ENCODE measurements at regions not wholly inside any gene's neighbourhood (a gene's known extent, or its start where the extent isn't known, plus 50 kb on each side); places are given as distances from the start of the nearest gene placed in this dataset.

GRCh38 chr9:87109851-87110250, 162.5 kb upstream of the GAS1 start:
- H3K4me1 ChIP-seq (ENCODE audit: control insufficient read depth, insufficient read depth, low read length), result no peaks in the 10 kb centered on the region
- H3K4me3 ChIP-seq (ENCODE audit: insufficient read depth, low read depth, low read length), result no peak overlapping the region
- no peak overlapping the region for H3K27ac ChIP-seq (ENCODE audit: insufficient read depth, low read depth, low read length, poor library complexity, severe bottlenecking)
- H3K36me3 ChIP-seq (ENCODE audit: control insufficient read depth, insufficient read depth, low read length), result no peaks in the 10 kb centered on the region
- H3K9me3 ChIP-seq (ENCODE audit: control insufficient read depth, low read length), result no peaks in the 10 kb centered on the region
- H3K27me3 ChIP-seq (ENCODE audit: control insufficient read depth, insufficient read depth, low read length, poor library complexity, severe bottlenecking), result no peaks in the 10 kb centered on the region

DNA sequence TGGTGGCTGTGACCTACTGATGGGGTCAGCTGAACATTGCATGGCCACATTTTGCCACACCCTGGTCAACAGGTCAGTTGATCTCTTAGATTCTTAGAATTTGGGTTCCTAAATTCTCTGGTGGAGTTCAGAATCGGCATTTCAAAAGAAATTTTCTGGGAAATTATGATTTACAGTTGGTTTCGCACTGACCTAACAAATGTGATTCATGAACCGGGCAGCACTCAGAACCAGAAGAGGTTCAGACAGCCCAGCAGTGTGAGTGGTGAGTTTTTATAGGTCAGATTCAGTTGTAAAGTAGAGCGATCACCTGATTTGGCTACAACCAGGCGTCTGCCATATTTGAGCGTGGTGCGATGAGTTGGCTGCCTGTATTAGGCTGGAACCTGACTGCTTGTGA, 163.7 kb upstream of the GAS1 start:
- no peaks in the 10 kb centered on the region for H3K27me3 ChIP-seq (ENCODE audit: control insufficient read depth, insufficient read depth, low read length, poor library complexity, severe bottlenecking)
- no peaks in the 10 kb centered on the region for H3K36me3 ChIP-seq (ENCODE audit: control insufficient read depth, insufficient read depth, low read length)
- no peak overlapping the region for H3K4me3 ChIP-seq (ENCODE audit: insufficient read depth, low read depth, low read length)
- no peak overlapping the region for H3K27ac ChIP-seq (ENCODE audit: insufficient read depth, low read depth, low read length, poor library complexity, severe bottlenecking)
- 94 to 95% methylated on average over 7 of the region's 7 CpGs for WGBS, 2 experiments
- H3K4me1 ChIP-seq (ENCODE audit: control insufficient read depth, insufficient read depth, low read length), result no peaks in the 10 kb centered on the region
- no peaks in the 10 kb centered on the region for H3K9me3 ChIP-seq (ENCODE audit: control insufficient read depth, low read length)

- 92 to 97% methylated on average over 3 to 5 of the region's 5 CpGs for WGBS, 2 experiments
- Histone ChIP-seq H3K27ac (ENCODE audit: insufficient read depth, low read depth, low read length, poor library complexity, severe bottlenecking) (no peak overlapping the region), H3K9me3 (ENCODE audit: control insufficient read depth, low read length) (no peaks in the 10 kb centered on the region), H3K27me3 (ENCODE audit: control insufficient read depth, insufficient read depth, low read length, poor library complexity, severe bottlenecking) (no peaks in the 10 kb centered on the region), H3K4me1 (ENCODE audit: control insufficient read depth, insufficient read depth, low read length) (no peaks in the 10 kb centered on the region), H3K4me3 (ENCODE audit: insufficient read depth, low read depth, low read length) (no peak overlapping the region), H3K36me3 (ENCODE audit: control insufficient read depth, insufficient read depth, low read length) (no peaks in the 10 kb centered on the region)
Measured at GRCh38 chr9:87112656-87113055, 165.3 kb upstream of the GAS1 start.

GRCh38 chr9:87113874-87114273, 166.6 kb upstream of the GAS1 start:
- Histone ChIP-seq H3K4me1 (ENCODE audit: control insufficient read depth, insufficient read depth, low read length) (no peaks in the 10 kb centered on the region), H3K36me3 (ENCODE audit: control insufficient read depth, insufficient read depth, low read length) (no peaks in the 10 kb centered on the region), H3K27ac (ENCODE audit: insufficient read depth, low read depth, low read length, poor library complexity, severe bottlenecking) (no peak overlapping the region), H3K9me3 (ENCODE audit: control insufficient read depth, low read length) (no peaks in the 10 kb centered on the region), H3K4me3 (ENCODE audit: insufficient read depth, low read depth, low read length) (no peak overlapping the region), H3K27me3 (ENCODE audit: control insufficient read depth, insufficient read depth, low read length, poor library complexity, severe bottlenecking) (no peaks in the 10 kb centered on the region)
- WGBS, 2 experiments, result 94 to 96% methylated on average over 1 to 2 of the region's 2 CpGs

GRCh38 chr9:87115785-87116184, 168.5 kb upstream of the GAS1 start:
- Histone ChIP-seq H3K9me3 (ENCODE audit: control insufficient read depth, low read length) (no peaks in the 10 kb centered on the region), H3K4me3 (ENCODE audit: insufficient read depth, low read depth, low read length) (no peak overlapping the region), H3K27ac (ENCODE audit: insufficient read depth, low read depth, low read length, poor library complexity, severe bottlenecking) (no peak overlapping the region), H3K4me1 (ENCODE audit: control insufficient read depth, insufficient read depth, low read length) (no peaks in the 10 kb centered on the region), H3K36me3 (ENCODE audit: control insufficient read depth, insufficient read depth, low read length) (no peaks in the 10 kb centered on the region), H3K27me3 (ENCODE audit: control insufficient read depth, insufficient read depth, low read length, poor library complexity, severe bottlenecking) (no peaks in the 10 kb centered on the region)
- WGBS, 2 experiments, result 88 to 94% methylated on average over 1 of the region's 1 CpG

DNA sequence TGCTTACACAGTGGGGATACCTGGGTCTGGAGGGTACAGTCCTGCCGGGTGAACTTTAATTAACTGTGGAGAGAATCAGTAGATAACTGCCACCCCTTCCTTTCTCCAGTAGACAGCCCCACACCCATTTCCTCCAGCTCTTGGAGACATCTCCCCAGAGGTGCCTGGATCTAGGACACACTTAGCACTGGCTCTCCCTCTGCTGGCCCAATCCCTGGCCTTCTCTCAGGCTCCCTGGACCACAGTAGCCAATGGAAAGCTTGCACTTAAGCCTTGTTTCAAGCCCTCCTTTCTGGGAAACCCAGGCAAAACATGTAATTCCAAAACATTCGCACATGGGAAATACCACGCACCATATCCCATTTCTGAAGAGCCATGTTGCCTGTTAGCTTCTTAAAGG, 169.2 kb upstream of the GAS1 start:
- no peaks in the 10 kb centered on the region for H3K27me3 ChIP-seq (ENCODE audit: control insufficient read depth, insufficient read depth, low read length, poor library complexity, severe bottlenecking)
- no peaks in the 10 kb centered on the region for H3K4me1 ChIP-seq (ENCODE audit: control insufficient read depth, insufficient read depth, low read length)
- no peak overlapping the region for H3K4me3 ChIP-seq (ENCODE audit: insufficient read depth, low read depth, low read length)
- no peaks in the 10 kb centered on the region for H3K9me3 ChIP-seq (ENCODE audit: control insufficient read depth, low read length)
- WGBS, 2 experiments, result 62 to 94% methylated on average over 2 to 3 of the region's 3 CpGs
- H3K27ac ChIP-seq (ENCODE audit: insufficient read depth, low read depth, low read length, poor library complexity, severe bottlenecking), result no peak overlapping the region
- H3K36me3 ChIP-seq (ENCODE audit: control insufficient read depth, insufficient read depth, low read length), result no peaks in the 10 kb centered on the region

- Histone ChIP-seq H3K27ac (ENCODE audit: insufficient read depth, low read depth, low read length, poor library complexity, severe bottlenecking) (no peak overlapping the region), H3K4me1 (ENCODE audit: control insufficient read depth, insufficient read depth, low read length) (no peaks in the 10 kb centered on the region), H3K4me3 (ENCODE audit: insufficient read depth, low read depth, low read length) (no peak overlapping the region), H3K36me3 (ENCODE audit: control insufficient read depth, insufficient read depth, low read length) (no peaks in the 10 kb centered on the region), H3K9me3 (ENCODE audit: control insufficient read depth, low read length) (no peaks in the 10 kb centered on the region), H3K27me3 (ENCODE audit: control insufficient read depth, insufficient read depth, low read length, poor library complexity, severe bottlenecking) (no peaks in the 10 kb centered on the region)
- WGBS, 2 experiments, result 86 to 91% methylated on average over 1 of the region's 1 CpG
Measured at GRCh38 chr9:87118594-87118993, 171.3 kb upstream of the GAS1 start.

DNA sequence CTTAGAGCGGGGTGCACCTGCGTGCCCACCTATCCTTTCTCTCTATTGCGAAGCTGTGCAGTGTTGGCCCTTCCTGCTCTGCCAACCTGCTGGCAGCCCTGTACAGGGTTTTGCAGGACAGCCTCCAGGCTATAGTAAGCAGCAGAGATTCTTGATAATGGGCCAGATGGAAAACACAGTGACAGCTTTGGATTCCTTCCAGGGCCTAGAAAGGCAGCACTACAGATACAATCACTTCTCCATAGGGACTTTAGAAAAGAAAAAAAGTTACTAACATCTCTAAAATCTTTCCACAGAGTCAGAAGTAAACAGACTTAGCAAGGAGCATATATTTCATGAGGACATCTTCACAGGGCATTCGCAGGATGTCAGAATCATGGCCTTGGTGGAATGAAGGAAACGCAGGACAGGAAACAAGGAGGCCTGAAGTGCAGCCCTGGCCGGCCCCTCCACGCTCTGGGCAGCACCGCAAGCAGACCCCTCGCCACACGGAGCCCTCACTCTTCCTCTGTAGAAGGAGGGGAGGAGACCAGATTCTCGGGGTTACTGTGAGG, 172.1 kb upstream of the GAS1 start:
- no peaks in the 10 kb centered on the region for H3K36me3 ChIP-seq (ENCODE audit: control insufficient read depth, insufficient read depth, low read length)
- 93 to 95% methylated on average over 11 of the region's 11 CpGs for WGBS, 2 experiments
- no peaks in the 10 kb centered on the region for H3K27me3 ChIP-seq (ENCODE audit: control insufficient read depth, insufficient read depth, low read length, poor library complexity, severe bottlenecking)
- no peak overlapping the region for H3K4me3 ChIP-seq (ENCODE audit: insufficient read depth, low read depth, low read length)
- H3K27ac ChIP-seq (ENCODE audit: insufficient read depth, low read depth, low read length, poor library complexity, severe bottlenecking), result no peak overlapping the region
- H3K4me1 ChIP-seq (ENCODE audit: control insufficient read depth, insufficient read depth, low read length), result no peaks in the 10 kb centered on the region
- no peaks in the 10 kb centered on the region for H3K9me3 ChIP-seq (ENCODE audit: control insufficient read depth, low read length)

DNA sequence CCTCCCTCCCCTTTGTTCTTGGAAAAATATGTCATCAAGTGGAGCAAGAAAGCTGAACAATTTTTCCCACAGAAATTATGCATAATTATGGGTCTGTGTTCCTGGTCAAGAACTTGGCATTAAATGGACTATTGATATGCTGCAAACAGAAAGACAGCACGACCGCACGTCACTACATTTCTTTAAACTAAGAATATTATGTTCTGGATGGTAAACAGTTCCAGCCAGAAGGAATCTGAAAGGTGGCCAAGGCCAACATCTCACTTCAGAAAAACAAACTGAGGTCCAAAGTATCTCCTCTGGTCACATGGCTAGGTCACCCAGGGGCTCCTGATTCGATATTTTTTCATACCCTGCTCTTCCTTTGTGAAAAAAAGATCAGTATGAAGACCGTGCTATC, 173.3 kb upstream of the GAS1 start:
- Histone ChIP-seq H3K36me3 (ENCODE audit: control insufficient read depth, insufficient read depth, low read length) (no peaks in the 10 kb centered on the region), H3K27me3 (ENCODE audit: control insufficient read depth, insufficient read depth, low read length, poor library complexity, severe bottlenecking) (no peaks in the 10 kb centered on the region), H3K4me1 (ENCODE audit: control insufficient read depth, insufficient read depth, low read length) (no peaks in the 10 kb centered on the region), H3K4me3 (ENCODE audit: insufficient read depth, low read depth, low read length) (no peak overlapping the region), H3K27ac (ENCODE audit: insufficient read depth, low read depth, low read length, poor library complexity, severe bottlenecking) (no peak overlapping the region), H3K9me3 (ENCODE audit: control insufficient read depth, low read length) (no peaks in the 10 kb centered on the region)
- 93 to 95% methylated on average over 2 to 5 of the region's 5 CpGs for WGBS, 2 experiments

GRCh38 chr9:87122947-87123685, 175.8 kb upstream of the GAS1 start:
- Histone ChIP-seq H3K27me3 (ENCODE audit: control insufficient read depth, insufficient read depth, low read length, poor library complexity, severe bottlenecking) (no peaks in the 10 kb centered on the region), H3K36me3 (ENCODE audit: control insufficient read depth, insufficient read depth, low read length) (no peaks in the 10 kb centered on the region), H3K9me3 (ENCODE audit: control insufficient read depth, low read length) (no peaks in the 10 kb centered on the region), H3K4me3 (ENCODE audit: insufficient read depth, low read depth, low read length) (no peak overlapping the region), H3K27ac (ENCODE audit: insufficient read depth, low read depth, low read length, poor library complexity, severe bottlenecking) (no peak overlapping the region), H3K4me1 (ENCODE audit: control insufficient read depth, insufficient read depth, low read length) (no peaks in the 10 kb centered on the region)
- 76 to 97% methylated on average over 5 to 6 of the region's 6 CpGs for WGBS, 2 experiments

Measured in ectodermal cell (in vitro differentiated cells).